ENCODE measurements at regions not wholly inside any gene's neighbourhood (a gene's known extent, or its start where the extent isn't known, plus 50 kb on each side); places are given as distances from the start of the nearest gene placed in this dataset.

DNA sequence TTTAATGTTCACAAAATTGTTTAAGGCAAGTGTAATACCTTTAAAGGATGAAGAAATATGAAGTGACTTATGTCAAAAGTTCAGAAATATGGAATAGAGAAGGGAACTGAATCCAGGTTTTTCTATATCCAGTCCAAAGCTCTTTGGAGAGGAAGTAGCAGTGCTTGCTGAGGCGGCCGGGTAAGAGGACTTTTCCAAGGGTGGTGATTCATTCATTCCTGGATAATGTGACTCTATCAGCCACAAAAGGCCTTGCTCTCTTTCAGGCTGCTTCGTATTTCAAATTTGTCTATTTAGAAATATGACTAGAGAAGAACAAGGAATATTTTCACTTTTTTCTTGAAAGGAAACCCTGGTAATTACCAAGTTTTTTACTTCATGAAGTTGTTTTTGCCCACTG is 830.1 kb upstream of the ZEB2 start:
- POLR2A ChIA-PET, result no interaction called here
- Histone ChIP-seq H3K27me3 (ENCODE audit: control insufficient read depth, insufficient read depth, low read length) (no peaks in the 10 kb centered on the region), H3K36me3 (ENCODE audit: control insufficient read depth, insufficient read depth, low read length) (no peaks in the 10 kb centered on the region), H3K27ac (ENCODE audit: low read length) (no peak overlapping the region), H3K4me3 (ENCODE audit: low read depth in 2 of 2, low read length in 2 of 2) (no peak overlapping the region), H3K9me3 (ENCODE audit: control insufficient read depth, insufficient read depth, low read depth, low read length) (no peaks in the 10 kb centered on the region), H3K4me1 (ENCODE audit: control insufficient read depth, insufficient read depth, low read length) (no peaks in the 10 kb centered on the region)
- in situ Hi-C loops (cut with HindIII; ENCODE audit: low pct_unique_long_range_greater_than_20kb, low sequenced_read_pairs) (no loop called here), intact Hi-C loops (cut with micrococcal nuclease; ENCODE audit: unreplicated experiment) (no loop called here)
- CTCF ChIA-PET, result no interaction called here
- TF ChIP-seq REST (IDR thresholded peaks at IDR 0.05; ENCODE audit: insufficient read depth in 1 of 2, low read depth in 2 of 2, low read length in 1 of 2), result no peak
- no peak for TF ChIP-seq SIN3A (IDR thresholded peaks at IDR 0.05; ENCODE audit: borderline replicate concordance, insufficient read depth, low read depth, low read length)
- no peak for TF ChIP-seq POLR2AphosphoS5 (IDR thresholded peaks at IDR 0.05; ENCODE audit: low read depth, low read length)
- TF ChIP-seq, protein P1, sequence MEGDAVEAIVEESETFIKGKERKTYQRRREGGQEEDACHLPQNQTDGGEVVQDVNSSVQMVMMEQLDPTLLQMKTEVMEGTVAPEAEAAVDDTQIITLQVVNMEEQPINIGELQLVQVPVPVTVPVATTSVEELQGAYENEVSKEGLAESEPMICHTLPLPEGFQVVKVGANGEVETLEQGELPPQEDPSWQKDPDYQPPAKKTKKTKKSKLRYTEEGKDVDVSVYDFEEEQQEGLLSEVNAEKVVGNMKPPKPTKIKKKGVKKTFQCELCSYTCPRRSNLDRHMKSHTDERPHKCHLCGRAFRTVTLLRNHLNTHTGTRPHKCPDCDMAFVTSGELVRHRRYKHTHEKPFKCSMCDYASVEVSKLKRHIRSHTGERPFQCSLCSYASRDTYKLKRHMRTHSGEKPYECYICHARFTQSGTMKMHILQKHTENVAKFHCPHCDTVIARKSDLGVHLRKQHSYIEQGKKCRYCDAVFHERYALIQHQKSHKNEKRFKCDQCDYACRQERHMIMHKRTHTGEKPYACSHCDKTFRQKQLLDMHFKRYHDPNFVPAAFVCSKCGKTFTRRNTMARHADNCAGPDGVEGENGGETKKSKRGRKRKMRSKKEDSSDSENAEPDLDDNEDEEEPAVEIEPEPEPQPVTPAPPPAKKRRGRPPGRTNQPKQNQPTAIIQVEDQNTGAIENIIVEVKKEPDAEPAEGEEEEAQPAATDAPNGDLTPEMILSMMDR (IDR thresholded peaks at IDR 0.05), result no peak
- TF ChIP-seq TCF7L2 (IDR thresholded peaks at IDR 0.05; ENCODE audit: low read depth, low read length), result no peak
- DNase-seq (ENCODE audit: low read depth, low spot score), result no peak
- ATAC-seq, result no peak
- BruUV-seq (replicated peaks), result no TSS peak

DNA sequence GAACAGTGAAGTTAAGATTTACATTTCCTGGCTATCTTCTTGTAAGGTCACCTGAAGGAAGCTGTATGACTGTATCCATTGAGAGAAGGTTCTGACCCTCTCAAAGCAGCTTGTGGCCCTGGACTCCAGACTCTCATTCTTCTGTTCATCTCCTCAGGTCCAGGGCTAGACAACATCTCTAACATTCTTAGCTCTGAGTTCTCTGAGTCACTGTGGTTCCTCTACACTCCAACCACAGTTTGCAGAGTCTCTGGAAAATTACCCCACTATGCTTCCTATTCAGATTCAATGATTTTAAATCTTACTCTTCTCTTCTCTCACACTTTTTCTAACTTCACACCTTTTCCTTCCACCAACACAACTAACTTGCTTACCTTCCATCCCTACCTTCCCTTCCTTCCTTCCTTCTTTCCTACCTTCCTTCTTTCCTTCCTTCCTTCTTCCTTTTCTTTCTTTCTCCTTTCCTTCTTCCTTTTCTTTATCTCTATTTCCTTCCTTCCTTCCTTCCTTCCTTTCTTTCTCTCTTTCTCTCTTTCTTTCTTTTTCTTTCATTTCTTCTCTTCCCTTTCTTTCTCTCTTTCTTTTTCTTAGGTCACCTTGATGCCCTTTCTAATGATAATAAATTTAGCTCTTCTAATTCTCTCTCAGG is 824.3 kb upstream of the ZEB2 start:
- CTCF ChIA-PET, result no interaction called here
- POLR2A ChIA-PET, result no interaction called here
- TF ChIP-seq POLR2AphosphoS5 (IDR thresholded peaks at IDR 0.05; ENCODE audit: low read depth, low read length) (no peak), SIN3A (IDR thresholded peaks at IDR 0.05; ENCODE audit: borderline replicate concordance, insufficient read depth, low read depth, low read length) (no peak), TCF7L2 (IDR thresholded peaks at IDR 0.05; ENCODE audit: low read depth, low read length) (no peak), REST (IDR thresholded peaks at IDR 0.05; ENCODE audit: insufficient read depth in 1 of 2, low read depth in 2 of 2, low read length in 1 of 2) (no peak)
- TF ChIP-seq, protein P1 (IDR thresholded peaks at IDR 0.05), result no peak
- BruUV-seq (replicated peaks), result no TSS peak
- H3K4me1 ChIP-seq (ENCODE audit: control insufficient read depth, insufficient read depth, low read length), result no peaks in the 10 kb centered on the region
- intact Hi-C loops (cut with micrococcal nuclease; ENCODE audit: unreplicated experiment) (no loop called here), in situ Hi-C loops (cut with HindIII; ENCODE audit: low pct_unique_long_range_greater_than_20kb, low sequenced_read_pairs) (no loop called here)
- DNase-seq (ENCODE audit: low read depth, low spot score), result no peak
- ATAC-seq, result no peak
- H3K27ac ChIP-seq (ENCODE audit: low read length), result no peak overlapping the region
- H3K9me3 ChIP-seq (ENCODE audit: control insufficient read depth, insufficient read depth, low read depth, low read length), result no peaks in the 10 kb centered on the region
- H3K4me3 ChIP-seq (ENCODE audit: low read depth in 2 of 2, low read length in 2 of 2), result no peak overlapping the region
- H3K36me3 ChIP-seq (ENCODE audit: control insufficient read depth, insufficient read depth, low read length), result no peaks in the 10 kb centered on the region
- H3K27me3 ChIP-seq (ENCODE audit: control insufficient read depth, insufficient read depth, low read length), result no peaks in the 10 kb centered on the region
